HG03342 (cell line): ENCODE measurements at regions not wholly inside any gene's neighbourhood (a gene's known extent, or its start where the extent isn't known, plus 50 kb on each side); places are given as distances from the start of the nearest gene placed in this dataset.
A peak's percentile ranks its signal among the peaks of the same experiment; 100 is the strongest.

ENCODE experiments used
- ATAC-seq: cut with Tn5 transposase; IDR thresholded peaks from one replicate; pipeline ENCODE4 v1.9.1; 2021; ENCODE audit warnings: mild to moderate bottlenecking, moderate library complexity; ENCODE audit not compliant: unreplicated experiment

- no peak for ATAC-seq
Observed at GRCh38 chr9:82208741-82209450, 220.3 kb downstream of the SPATA31D1 start.

- ATAC-seq: peak; percentile 49
Observed at GRCh38 chr9:82209797-82210470, 221.4 kb downstream of the SPATA31D1 start.

DNA sequence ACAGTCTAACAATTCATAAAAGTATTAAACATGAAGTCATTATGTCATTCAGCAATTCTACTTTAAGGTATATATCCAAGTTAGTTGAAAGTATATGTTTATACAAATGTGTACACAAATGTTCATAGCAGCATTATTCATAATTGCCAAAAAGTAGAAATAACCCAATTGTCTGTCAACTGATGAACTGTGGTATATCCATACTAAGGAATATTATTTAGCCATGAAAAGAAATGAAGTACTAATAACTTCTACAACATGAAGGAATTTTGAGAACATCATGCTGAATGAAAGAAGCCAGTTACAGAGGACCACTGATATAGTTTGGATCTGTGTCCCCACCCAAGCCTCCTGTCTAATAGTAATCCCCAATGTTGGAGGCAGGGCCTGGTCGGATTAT, 224.3 kb downstream of the SPATA31D1 start:
- ATAC-seq: no peak

DNA sequence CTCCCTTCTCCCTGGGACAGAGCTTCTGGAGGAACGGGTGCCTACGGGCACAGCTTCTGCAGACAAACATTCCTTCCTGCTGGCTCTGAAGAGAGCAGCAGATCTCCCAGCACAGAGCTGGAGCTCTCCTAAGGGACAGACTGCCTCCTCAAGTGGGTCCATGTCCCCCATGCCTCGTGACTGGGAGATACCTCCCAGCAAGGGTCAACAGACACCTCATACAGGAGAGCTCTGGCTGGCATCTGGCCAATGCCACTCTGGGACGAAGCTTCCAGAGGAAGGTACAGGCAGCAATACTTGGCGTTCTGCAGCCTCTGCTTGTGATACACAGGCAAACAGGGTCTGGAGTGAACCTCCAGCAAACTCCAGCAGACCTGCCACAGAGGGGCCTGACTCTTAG, 227.9 kb downstream of the SPATA31D1 start:
- ATAC-seq: no peak

DNA sequence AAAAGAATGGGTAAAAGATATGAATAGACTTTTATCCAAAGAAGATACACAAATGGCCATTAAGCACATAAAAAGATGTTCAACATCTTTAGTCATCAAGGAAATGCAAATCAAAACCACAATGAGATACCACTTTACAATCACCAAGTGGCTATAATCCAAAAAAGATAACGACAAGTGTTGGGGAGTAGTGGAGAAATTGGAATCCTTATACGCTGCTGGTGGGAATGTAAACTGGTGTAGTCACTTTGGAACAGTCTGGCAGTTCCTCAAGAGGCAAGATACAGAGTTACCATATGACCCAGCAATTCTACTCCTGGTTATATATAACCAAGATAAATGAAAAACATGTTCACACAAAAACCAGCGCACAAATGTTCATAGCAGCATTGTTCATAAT, 234.9 kb downstream of the SPATA31D1 start:
- no peak for ATAC-seq

DNA sequence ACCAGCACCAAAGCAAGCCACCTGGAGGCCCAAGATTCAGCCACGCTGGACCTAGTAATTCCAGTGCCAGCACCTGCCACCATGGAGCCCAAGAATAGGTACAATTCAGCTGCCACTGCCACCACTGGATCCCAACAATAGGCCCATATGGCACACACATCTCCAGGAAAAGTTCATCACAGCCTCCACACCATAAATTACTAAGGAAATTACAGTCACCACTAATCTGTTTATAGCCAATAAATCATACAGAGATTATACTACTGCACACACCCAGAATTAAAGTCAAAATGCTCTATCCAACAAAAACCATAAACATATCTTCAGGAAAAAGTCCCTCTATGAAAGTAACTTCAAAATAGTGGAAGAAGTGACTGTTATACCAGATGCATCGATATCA, 242.8 kb downstream of the SPATA31D1 start:
- ATAC-seq: no peak

DNA sequence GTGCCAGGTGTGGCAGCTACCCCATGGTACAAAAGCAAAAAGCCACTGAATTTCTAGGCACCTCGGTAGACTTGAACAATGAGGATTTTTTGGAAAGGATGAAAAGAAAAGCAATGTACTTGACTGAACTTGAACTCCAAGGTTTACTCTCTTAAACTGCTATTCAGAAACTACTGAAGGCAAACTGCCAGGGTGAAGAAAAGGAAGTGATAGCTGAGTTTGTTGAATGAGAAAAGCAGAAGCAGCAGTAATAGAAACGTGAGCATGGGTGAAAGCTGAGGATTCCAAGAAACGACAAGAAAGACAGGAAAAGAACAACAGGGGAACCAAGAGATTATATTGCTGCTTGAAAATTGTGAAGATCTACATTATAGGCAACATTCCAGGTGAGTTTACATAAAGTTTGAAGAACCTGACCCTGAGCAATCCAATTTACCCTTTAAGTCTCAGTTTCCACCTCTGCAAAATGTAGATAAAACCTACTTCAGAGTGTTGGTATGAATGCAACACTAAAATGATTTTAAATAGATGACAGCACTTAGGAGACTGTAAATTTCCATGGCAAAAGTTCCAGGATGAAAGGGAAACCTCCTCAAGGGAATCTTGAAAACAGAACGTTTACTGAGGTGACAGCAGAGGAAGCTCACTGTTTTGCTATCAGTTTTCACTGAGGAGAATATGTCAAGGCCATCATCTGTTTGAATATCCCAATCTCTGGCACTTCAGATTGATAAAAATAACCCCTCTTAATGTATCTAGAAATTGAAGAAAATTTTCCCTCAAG, 245.8 kb downstream of the SPATA31D1 start:
- ATAC-seq: no peak

DNA sequence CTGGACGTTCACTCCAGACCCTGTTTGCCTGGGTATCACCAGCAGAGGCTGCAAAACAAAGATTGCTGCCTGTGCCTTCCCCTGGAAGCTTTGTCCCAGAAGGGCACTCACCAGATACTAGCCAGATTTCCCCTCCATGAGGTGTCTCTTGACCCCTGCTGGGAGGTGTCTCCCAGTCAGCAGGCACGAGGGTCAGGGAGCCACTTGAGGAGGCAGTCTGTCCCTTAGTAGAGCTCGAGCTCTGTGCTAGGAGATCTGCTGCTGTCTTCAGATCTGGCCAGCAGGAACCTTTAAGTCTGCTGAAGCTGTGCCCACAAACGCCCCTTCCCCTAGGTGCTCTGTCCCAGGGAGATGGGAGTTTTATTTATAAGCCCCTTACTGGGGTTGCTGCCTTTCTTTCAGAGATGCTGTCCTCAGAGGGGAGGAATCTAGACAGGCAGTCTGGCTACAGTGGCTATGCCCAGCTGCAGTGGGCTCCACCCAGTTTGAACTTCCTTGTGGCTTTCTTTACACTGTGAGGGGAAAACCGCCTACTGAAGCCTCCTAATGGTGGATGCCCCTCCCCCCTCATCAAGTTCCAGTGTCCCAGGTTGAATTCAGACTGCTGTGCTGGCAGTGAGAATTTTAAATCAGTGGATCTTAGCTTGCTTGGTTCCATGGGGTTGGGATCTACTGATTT, 253.9 kb downstream of the SPATA31D1 start:
- no peak for ATAC-seq

GRCh38 chr9:82247318-82247717, 258.7 kb downstream of the SPATA31D1 start:
- ATAC-seq: no peak

GRCh38 chr9:82252116-82252515, 263.5 kb downstream of the SPATA31D1 start:
- no peak for ATAC-seq

DNA sequence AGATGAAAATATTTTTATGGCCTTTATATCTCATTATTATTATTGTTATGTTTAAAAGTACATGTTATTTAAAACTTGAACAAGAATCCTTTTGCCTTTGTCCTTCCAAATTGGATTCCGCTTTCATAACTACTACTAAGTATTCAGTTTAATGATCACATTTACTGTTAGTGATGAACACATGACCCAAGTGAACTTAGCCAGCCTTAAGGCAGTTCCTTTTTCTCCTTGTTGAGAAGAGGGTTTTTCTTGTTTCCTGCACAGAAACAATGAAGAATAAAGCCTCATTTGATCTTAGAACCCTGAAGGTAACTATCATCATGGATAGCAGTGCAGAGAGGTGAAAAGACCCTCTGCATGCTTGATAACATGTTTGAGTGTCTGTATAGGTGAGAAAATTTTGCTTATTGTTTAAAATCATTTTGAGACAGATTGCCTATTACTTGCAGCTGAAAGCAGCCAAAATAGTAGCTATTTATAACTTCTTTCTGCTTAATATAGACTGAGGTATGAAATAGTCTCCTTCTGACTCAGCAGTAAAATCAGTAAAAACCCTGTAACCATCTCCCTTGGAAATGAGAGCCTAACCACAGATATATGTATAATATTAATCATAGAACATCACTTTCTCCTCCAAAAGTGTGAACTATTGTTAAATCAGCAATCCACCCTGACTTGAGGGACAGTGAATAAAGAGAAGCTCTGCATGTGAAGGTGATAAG, 266.2 kb downstream of the SPATA31D1 start:
- ATAC-seq: no peak

- no peak for ATAC-seq
Observed at GRCh38 chr9:82255481-82256176, 267.1 kb downstream of the SPATA31D1 start.

DNA sequence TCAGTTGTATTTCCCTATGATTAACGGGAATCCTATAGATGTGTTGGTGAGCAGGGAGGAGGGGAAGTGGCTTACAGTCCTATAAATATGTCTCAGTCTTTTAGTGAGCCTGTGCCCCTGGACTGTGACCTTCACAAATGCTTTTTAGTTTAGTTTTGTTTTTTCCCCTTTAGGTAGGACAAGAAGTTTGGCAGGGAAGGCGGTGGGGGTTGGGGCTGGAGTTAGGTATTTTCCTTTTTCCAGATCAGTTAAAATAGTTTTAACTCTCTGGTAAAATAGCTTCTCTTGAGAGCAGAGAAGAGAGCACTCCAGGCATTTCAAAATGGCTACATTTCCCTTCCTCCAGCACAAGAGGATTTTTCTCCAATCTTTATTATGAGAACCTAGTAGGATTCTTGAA, 272.1 kb downstream of the SPATA31D1 start:
- no peak for ATAC-seq

DNA sequence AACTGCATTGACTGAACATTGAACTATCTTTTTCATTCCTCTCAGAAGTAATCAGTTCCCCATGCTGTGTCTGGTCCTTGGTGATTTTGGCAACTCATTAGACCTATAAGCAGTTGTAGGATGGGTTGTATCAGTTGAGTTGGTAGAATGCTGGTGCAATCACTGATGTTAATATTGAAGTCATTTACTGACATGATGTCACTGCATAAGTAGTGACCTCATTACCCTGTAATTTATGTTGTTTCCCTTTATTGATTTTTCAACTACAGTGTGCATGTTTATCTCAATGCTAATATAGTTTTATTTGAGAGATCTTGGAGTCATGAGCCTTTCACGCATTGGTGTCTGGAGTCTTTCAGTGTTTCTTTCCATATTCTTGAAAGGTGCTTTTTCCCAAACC, 275.0 kb downstream of the SPATA31D1 start:
- ATAC-seq: no peak

- no peak for ATAC-seq
Observed at GRCh38 chr9:82271106-82271561, 282.6 kb downstream of the SPATA31D1 start.

GRCh38 chr9:82273121-82273520, 284.5 kb downstream of the SPATA31D1 start:
- no peak for ATAC-seq

GRCh38 chr9:82275258-82275927, 286.8 kb downstream of the SPATA31D1 start:
- ATAC-seq: no peak

DNA sequence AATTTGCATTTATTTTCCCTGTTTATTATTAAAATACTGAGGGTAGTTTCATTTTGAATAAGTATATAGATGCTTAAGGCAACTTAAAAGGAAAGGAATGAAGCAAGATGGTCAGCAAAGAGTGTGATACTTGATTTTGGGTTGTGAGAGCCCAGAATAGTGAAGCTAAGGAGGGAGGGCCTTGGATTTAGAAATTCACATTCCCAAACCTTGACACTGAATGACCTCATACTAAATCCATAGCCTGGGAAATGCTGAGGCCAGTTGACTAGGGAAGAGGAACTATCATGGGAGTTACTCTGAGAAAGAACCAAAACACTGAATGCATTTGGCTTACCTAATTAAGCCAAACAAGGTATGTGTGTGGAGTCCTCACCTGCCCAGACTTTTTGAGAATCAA, 292.5 kb downstream of the SPATA31D1 start:
- ATAC-seq: no peak

GRCh38 chr9:82284758-82285157, 296.2 kb downstream of the SPATA31D1 start:
- no peak for ATAC-seq
